HepG2 (cell line): ENCODE measurements at regions not wholly inside any gene's neighbourhood (a gene's known extent, or its start where the extent isn't known, plus 50 kb on each side); places are given as distances from the start of the nearest gene placed in this dataset.

Source experiments
- ATAC-seq: fragments of 200-7000 bp; cut with Tn5 transposase; 3 replicates; pipeline ENCODE4 v1.9.1; 2020; ENCODE audit warnings: mild to moderate bottlenecking, moderate library complexity
- BruUV-seq: library from RNA; stranded (reverse); fragments of 400-500 nt; replicated peaks from 2 replicates; lab custom pipeline; 2021; lab: Mats Ljungman, UMichigan
- CTCF ChIA-PET: fragments of 300-600 bp; formaldehyde crosslinking; extraction: SDS; loops from one replicate; lab custom pipeline; 2021; ENCODE audit warnings: low total read pairs, inconsistent platforms, low intra/inter-chr PET ratio; lab: Yijun Ruan, JAX
- POLR2A ChIA-PET: fragments of 350-600 bp; sonication (Branson Sonifier 250); formaldehyde crosslinking; loops from one replicate; lab custom pipeline; 2020; ENCODE audit warnings: antibody characterized with exemption, inconsistent platforms; lab: Yijun Ruan, JAX
- DNase-seq: peaks from one replicate; pipeline ENCODE4 v3.0.0-alpha.2; 2015; ENCODE audit warnings: low spot score
- FAIRE-seq: peaks from 3 replicates; lab custom pipeline; 2011; peaks lifted over from hg19 to GRCh38; lab: Jason Lieb, UNC
- H2AFZ ChIP-seq: one replicate; pipeline ENCODE4 v1.6.1; 2011; ENCODE audit warnings: low read length, inconsistent platforms
- H3K27ac ChIP-seq: fragments of 300-600 bp; 3 replicates; pipeline ENCODE4 v1.8.0; 2011; ENCODE audit warnings: mixed run types, mild to moderate bottlenecking, mixed read lengths, low read length, inconsistent platforms; ENCODE audit not compliant: insufficient read depth; ENCODE audit errors: extremely low read length
- H3K27me3 ChIP-seq, 2 experiments: fragments of 200-600 bp in 1 of 2; 2 replicates in 1 of 2; 3 replicates in 1 of 2; pipeline versions ENCODE4 v1.6.0 to v1.8.0; 2011; ENCODE audit warnings: low read length in 2 of 2, mild to moderate bottlenecking in 2 of 2, moderate library complexity in 2 of 2, inconsistent platforms in 1 of 2; ENCODE audit not compliant: insufficient read depth in 2 of 2, control insufficient read depth in 1 of 2
- H3K36me3 ChIP-seq, 2 experiments: fragments of 200-600 bp in 1 of 2; replicated peaks in 1 of 2; 2 replicates in 1 of 2; 3 replicates in 1 of 2; pipeline versions ENCODE4 v1.5.1 to v1.8.0; 2011; ENCODE audit warnings: low read length in 2 of 2, inconsistent platforms in 1 of 2; ENCODE audit not compliant: insufficient read depth in 2 of 2, control insufficient read depth in 1 of 2
- H3K4me1 ChIP-seq: 2 replicates; pipeline ENCODE4 v1.5.1; 2012; ENCODE audit warnings: low read length, inconsistent platforms; ENCODE audit not compliant: insufficient read depth
- H3K4me2 ChIP-seq: 2 replicates; pipeline ENCODE4 v1.6.0; 2011; ENCODE audit warnings: low read depth, low read length, inconsistent platforms
- H3K4me3 ChIP-seq, 3 experiments: fragments of 200-600 bp in 1 of 3; sonication (generic), shearing (Covaris generic) in 1 of 3; replicated peaks in 1 of 3; 2 replicates each; pipeline ENCODE4 v1.5.1; 2011 to 2016; ENCODE audit warnings: low read length in 3 of 3, inconsistent platforms in 2 of 3, low read depth in 2 of 3, mild to moderate bottlenecking in 2 of 3, control low read depth in 1 of 3, mixed read lengths in 1 of 3; ENCODE audit not compliant: insufficient read depth in 1 of 3
- H3K79me2 ChIP-seq: one replicate; pipeline ENCODE4 v1.6.1; 2011; ENCODE audit warnings: low read length, inconsistent platforms; ENCODE audit not compliant: insufficient read depth
- H3K9ac ChIP-seq: 2 replicates; pipeline ENCODE4 v1.6.0; 2011; ENCODE audit warnings: mild to moderate bottlenecking, low read depth, low read length, inconsistent platforms; ENCODE audit not compliant: insufficient read depth
- H3K9me3 ChIP-seq: 2 replicates; pipeline ENCODE4 v1.5.1; 2012; ENCODE audit warnings: mild to moderate bottlenecking, low read length
- H4K20me1 ChIP-seq: 2 replicates; pipeline ENCODE4 v1.6.0; 2011; ENCODE audit warnings: inconsistent platforms, mild to moderate bottlenecking, low read length, moderate library complexity; ENCODE audit not compliant: insufficient read depth
- ATF3 ChIP-seq: sonication (generic); formaldehyde crosslinking; IDR thresholded peaks from 2 replicates; pipeline ENCODE4 v1.4.0; 2020; ENCODE audit warnings: missing genetic modification reagents
- ETS1 ChIP-seq: sonication (generic); formaldehyde crosslinking; IDR thresholded peaks from 2 replicates; pipeline ENCODE4 v1.4.0; 2020; ENCODE audit warnings: missing genetic modification reagents
- GLI4 ChIP-seq: sonication (generic); formaldehyde crosslinking; IDR thresholded peaks from 2 replicates; pipeline ENCODE4 v1.5.1; 2020; ENCODE audit warnings: missing genetic modification reagents, mild to moderate bottlenecking, moderate library complexity, borderline replicate concordance
- HOXD1 ChIP-seq: sonication (generic); formaldehyde crosslinking; IDR thresholded peaks from 2 replicates; pipeline ENCODE4 v1.5.0; 2020; ENCODE audit warnings: missing genetic modification reagents
- KLF6 ChIP-seq: IDR thresholded peaks from 2 replicates; pipeline ENCODE4 v1.8.0; 2016; ENCODE audit warnings: missing biosample characterization, missing genetic modification reagents
- MAFK ChIP-seq, 2 experiments: IDR thresholded peaks in 1 of 2; conservative IDR thresholded peaks in 1 of 2; 2 replicates each; pipeline ENCODE4 v1.6.1; 2011; ENCODE audit warnings: improper control_type of control experiment in 2 of 2, low read length in 2 of 2
- NFYB ChIP-seq: sonication (generic); formaldehyde crosslinking; IDR thresholded peaks from 2 replicates; pipeline ENCODE4 v1.4.0; 2020; ENCODE audit warnings: missing genetic modification reagents
- SIN3B ChIP-seq: fragments of 150-350 bp; IDR thresholded peaks from 2 replicates; pipeline ENCODE4 v1.6.1; 2014; ENCODE audit warnings: low read length
- SMYD3 ChIP-seq: sonication (generic); formaldehyde crosslinking; IDR thresholded peaks from 2 replicates; pipeline ENCODE4 v1.8.1; 2023; ENCODE audit warnings: mild to moderate bottlenecking, missing genetic modification reagents
- SPEN ChIP-seq: sonication (generic); formaldehyde crosslinking; IDR thresholded peaks from 2 replicates; pipeline ENCODE4 v1.5.1; 2020; ENCODE audit warnings: low read depth, mild to moderate bottlenecking, missing genetic modification reagents
- STAT6 ChIP-seq: sonication (generic); formaldehyde crosslinking; IDR thresholded peaks from 2 replicates; pipeline ENCODE4 v1.4.0; 2020; ENCODE audit warnings: missing genetic modification reagents, mild to moderate bottlenecking, borderline replicate concordance
- ZBTB20 ChIP-seq: sonication (generic); formaldehyde crosslinking; IDR thresholded peaks from 2 replicates; pipeline ENCODE4 v1.8.1; 2023; ENCODE audit warnings: missing genetic modification reagents, low read depth, mild to moderate bottlenecking, borderline replicate concordance
- ZBTB49 ChIP-seq: sonication (generic); formaldehyde crosslinking; IDR thresholded peaks from 2 replicates; pipeline ENCODE4 v1.4.0; 2020; ENCODE audit warnings: missing genetic modification reagents, borderline replicate concordance
- ZFAT ChIP-seq: sonication (generic); formaldehyde crosslinking; conservative IDR thresholded peaks from 2 replicates; pipeline ENCODE4 v1.8.1; 2023; ENCODE audit warnings: missing genetic modification reagents, inconsistent platforms
- ZFP82 ChIP-seq: sonication (generic); formaldehyde crosslinking; IDR thresholded peaks from 2 replicates; pipeline ENCODE4 v1.5.1; 2020; ENCODE audit warnings: mild to moderate bottlenecking, missing genetic modification reagents, borderline replicate concordance
- ZNF615 ChIP-seq: sonication (generic); formaldehyde crosslinking; IDR thresholded peaks from 2 replicates; pipeline ENCODE4 v1.5.0; 2020; ENCODE audit warnings: mild to moderate bottlenecking, missing genetic modification reagents, borderline replicate concordance
- ZNF782 ChIP-seq: sonication (generic); formaldehyde crosslinking; IDR thresholded peaks from 2 replicates; pipeline ENCODE4 v1.4.0; 2020; ENCODE audit warnings: missing genetic modification reagents, mild to moderate bottlenecking, borderline replicate concordance
- ZNF878 ChIP-seq: sonication (generic); formaldehyde crosslinking; IDR thresholded peaks from 2 replicates; pipeline ENCODE4 v1.8.1; 2023; ENCODE audit warnings: mild to moderate bottlenecking, missing genetic modification reagents, moderate library complexity
- WGBS: methylation state at CpG from one replicate; pipeline ENCODE4 v1.1.6; 2017; ENCODE audit warnings: low lambda C conversion rate; 5-methylcytosine and 5-hydroxymethylcytosine counted together
- in situ Hi-C: cut with HindIII; loops from 2 replicates; pipeline ENCODE4 v1.10.0; 2017; ENCODE audit warnings: low pct_unique_long_range_greater_than_20kb; ENCODE audit not compliant: extremely low pct_ligation_motif_present
- intact Hi-C: fragments of 100-400 bp; cut with micrococcal nuclease; formaldehyde crosslinking; loops from one replicate; pipeline ENCODE4 v1.10.0; 2022; ENCODE audit not compliant: unreplicated experiment

GRCh38 chr4:124862261-124862660 lies 149.7 kb upstream of the ANKRD50 start (continued):
- no peak for TF ChIP-seq STAT6 (CRISPR knock-in tag)

GRCh38 chr4:124861761-124862160 lies 149.2 kb upstream of the ANKRD50 start:
- Histone ChIP-seq H3K4me3 (no peak overlapping the region), H2AFZ (no peak overlapping the region), H3K27ac (no peak overlapping the region), H3K4me2 (no peak overlapping the region), H3K9me3 (no peaks in the 10 kb centered on the region), H3K36me3 (no peaks in the 10 kb centered on the region), H3K27me3 (no peaks in the 10 kb centered on the region), H3K9ac (no peak overlapping the region), H4K20me1 (no peaks in the 10 kb centered on the region), H3K4me1 (no peaks in the 10 kb centered on the region), H3K79me2 (no peaks in the 10 kb centered on the region)
- no peak for TF ChIP-seq ZFP82
- TF ChIP-seq ATF3: no peak
- no peak for TF ChIP-seq ZBTB20 (CRISPR knock-in tag)
- TF ChIP-seq ZNF615 (CRISPR knock-in tag): no peak
- TF ChIP-seq NFYB (CRISPR knock-in tag): no peak
- TF ChIP-seq ZNF878 (CRISPR knock-in tag): no peak
- TF ChIP-seq ZFAT (CRISPR knock-in tag): no peak
- TF ChIP-seq KLF6 (CRISPR knock-in tag): no peak
- no peak for TF ChIP-seq SPEN
- TF ChIP-seq SIN3B: no peak
- TF ChIP-seq ZNF782 (CRISPR knock-in tag): no peak
- TF ChIP-seq MAFK (conservative IDR thresholded peaks at IDR 0.05 in 1 of 2, IDR thresholded peaks at IDR 0.05 in 1 of 2; ENCODE audit: low read length in 2 of 2): no peak
- no peak for TF ChIP-seq GLI4 (CRISPR knock-in tag)
- TF ChIP-seq ETS1 (CRISPR knock-in tag): no peak
- TF ChIP-seq ZBTB49: no peak
- no peak for TF ChIP-seq SMYD3
- TF ChIP-seq HOXD1 (CRISPR knock-in tag): no peak
- no TSS peak for BruUV-seq
- intact Hi-C loops (no loop called here), in situ Hi-C loops (no loop called here)
- FAIRE-seq: no peak
- no peak for ATAC-seq
- ChIA-PET POLR2A (no interaction called here), CTCF (no interaction called here)
- 35% methylated on average over 3 of the region's 3 CpGs for WGBS
- DNase-seq: no peak
